Esophagus squamous epithelium (tissue), 5 donors: ENCODE measurements at regions not wholly inside any gene's neighbourhood (a gene's known extent, or its start where the extent isn't known, plus 50 kb on each side); places are given as distances from the start of the nearest gene placed in this dataset.

Source experiments
- DNase-seq: peaks from one replicate; lab custom pipeline; 2025; lab: John Stamatoyannopoulos, UW
- H3K27ac ChIP-seq, 4 donors: fragments of 200-600 bp; sonication (generic); one replicate each; pipeline ENCODE4 v1.5.1; 2016 to 2019; ENCODE audit warnings: mild to moderate bottlenecking in 1 of 4
- H3K27me3 ChIP-seq, 4 donors: fragments of 200-600 bp; sonication (generic); 1 replicate in 3 of 4; 2 replicates in 1 of 4; pipeline versions ENCODE4 v1.5.1 to v1.6.0; 2017 to 2021; ENCODE audit warnings: antibody characterized with exemption in 1 of 4
- H3K36me3 ChIP-seq, 3 donors: fragments of 200-600 bp; sonication (generic); one replicate each; pipeline ENCODE4 v1.5.1; 2016 to 2019
- H3K4me1 ChIP-seq, 3 donors: fragments of 200-600 bp; sonication (generic); one replicate each; pipeline ENCODE4 v1.5.1; 2017 to 2019
- H3K4me3 ChIP-seq, 4 donors: fragments of 200-600 bp; sonication (generic); 1 replicate in 3 of 4; 2 replicates in 1 of 4; pipeline ENCODE4 v1.5.1; 2016 to 2019; ENCODE audit warnings: mild to moderate bottlenecking in 2 of 4, moderate library complexity in 1 of 4
- H3K9me3 ChIP-seq, 3 donors: fragments of 200-600 bp; sonication (generic); one replicate each; pipeline ENCODE4 v1.5.1; 2016 to 2019
- CTCF ChIP-seq, 6 experiments: fragments of 450-650 bp in 4 of 6; fragments of 200-600 bp in 2 of 6; sonication (generic) in 2 of 6; IDR thresholded peaks; one replicate each; pipeline ENCODE4 v1.5.1; 2016 to 2019; ENCODE audit warnings: antibody characterized with exemption in 6 of 6, mild to moderate bottlenecking in 4 of 6, moderate library complexity in 4 of 6
- POLR2A ChIP-seq, 4 donors: fragments of 450-650 bp; IDR thresholded peaks; one replicate each; pipeline ENCODE4 v1.6.1; 2017; ENCODE audit warnings: antibody characterized with exemption in 4 of 4, mild to moderate bottlenecking in 4 of 4, moderate library complexity in 3 of 4
- WGBS, 2 donors: methylation state at CpG; one replicate each; pipeline ENCODE4 v1.1.5; 2018; 5-methylcytosine and 5-hydroxymethylcytosine counted together
- intact Hi-C: fragments of 100-400 bp; cut with DNase I; formaldehyde crosslinking; loops from one replicate; pipeline ENCODE4 v1.15.0; 2022
- donor health status: DM: yes; HTN: yes; CAD: no.

- H3K4me3 ChIP-seq = no peak overlapping the region
- H3K27ac ChIP-seq = no peak overlapping the region
- no peaks in the 10 kb centered on the region for H3K36me3 ChIP-seq
- intact Hi-C loops = loop anchor here (5.0 kb wide), 1 partner anchor 220 kb away; no protein-coding TSS in a partner anchor
- no peak for TF ChIP-seq POLR2A (IDR thresholded peaks at IDR 0.05)
- peak in 2 of 6 experiments; percentile 26 to 41 for TF ChIP-seq CTCF (IDR thresholded peaks at IDR 0.05)
- DNase-seq = no peak
- H3K9me3 ChIP-seq = no peaks in the 10 kb centered on the region
- peaks cover 0 to 6% (median 0%) of the 10 kb centered on the region in 3 donors for H3K4me1 ChIP-seq
- H3K27me3 ChIP-seq = no peaks in the 10 kb centered on the region
- WGBS, 2 donors = 33 to 48% methylated on average over 2 of the region's 2 CpGs
Measured at GRCh38 chr19:33997690-33998089, 174.6 kb upstream of the LSM14A start.

GRCh38 chr19:33998302-33998701 lies 174.0 kb upstream of the LSM14A start:
- intact Hi-C loops = loop anchor here (5.0 kb wide), 1 partner anchor 221 kb away; no protein-coding TSS in a partner anchor
- H3K4me3 ChIP-seq = no peak overlapping the region
- no peak for TF ChIP-seq CTCF (IDR thresholded peaks at IDR 0.05)
- TF ChIP-seq POLR2A (IDR thresholded peaks at IDR 0.05) = no peak
- 17 to 30% methylated on average over 5 of the region's 5 CpGs for WGBS, 2 donors
- peaks cover 0 to 6% (median 0%) of the 10 kb centered on the region in 3 donors for H3K4me1 ChIP-seq
- no peak for DNase-seq
- H3K27ac ChIP-seq = no peak overlapping the region
- H3K36me3 ChIP-seq = no peaks in the 10 kb centered on the region
- no peaks in the 10 kb centered on the region for H3K27me3 ChIP-seq
- no peaks in the 10 kb centered on the region for H3K9me3 ChIP-seq

GRCh38 chr19:33998739-33999345 lies 173.5 kb upstream of the LSM14A start:
- DNase-seq = no peak
- H3K9me3 ChIP-seq = no peaks in the 10 kb centered on the region
- no peaks in the 10 kb centered on the region for H3K36me3 ChIP-seq
- H3K4me1 ChIP-seq = peaks cover 0 to 6% (median 0%) of the 10 kb centered on the region in 3 donors
- H3K27me3 ChIP-seq = peaks cover 0 to 2% (median 0%) of the 10 kb centered on the region in 4 donors
- no peak overlapping the region for H3K4me3 ChIP-seq
- intact Hi-C loops = loop anchor here (5.0 kb wide), 1 partner anchor 222 kb away; no protein-coding TSS in a partner anchor
- no peak overlapping the region for H3K27ac ChIP-seq
- TF ChIP-seq POLR2A (IDR thresholded peaks at IDR 0.05) = no peak
- TF ChIP-seq CTCF (IDR thresholded peaks at IDR 0.05) = peak in 5 of 6 experiments; percentile 10 to 54 (median 42)
- 42 to 51% methylated on average over 4 of the region's 4 CpGs for WGBS, 2 donors

- WGBS, 2 donors = 48 to 50% methylated on average over 3 of the region's 3 CpGs
Measured at GRCh38 chr19:34017024-34017423, 155.3 kb upstream of the LSM14A start.

More at GRCh38 chr19:34017024-34017423, 155.3 kb upstream of the LSM14A start:
- H3K4me3 ChIP-seq = no peak overlapping the region
- no peaks in the 10 kb centered on the region for H3K4me1 ChIP-seq
- no peaks in the 10 kb centered on the region for H3K36me3 ChIP-seq
- intact Hi-C loops = no loop called here
- TF ChIP-seq CTCF (IDR thresholded peaks at IDR 0.05) (no peak), POLR2A (IDR thresholded peaks at IDR 0.05) (no peak)
- no peak overlapping the region for H3K27ac ChIP-seq
- DNase-seq = no peak
- peaks cover 0 to 67% (median 0%) of the 10 kb centered on the region in 4 donors for H3K27me3 ChIP-seq
- H3K9me3 ChIP-seq = peaks cover 0 to 8% (median 0%) of the 10 kb centered on the region in 3 donors
